ENCODE measurements at regions not wholly inside any gene's neighbourhood (a gene's known extent, or its start where the extent isn't known, plus 50 kb on each side); places are given as distances from the start of the nearest gene placed in this dataset.

GRCh38 chr21:38951095-38951730 is 145.5 kb downstream of the ETS2 start:
- no peak for TF ChIP-seq CTCF (IDR thresholded peaks at IDR 0.05)
- TF ChIP-seq POLR2A (IDR thresholded peaks at IDR 0.05) = no peak

Measured in body of pancreas (tissue), 4 donors.